ENCODE measurements at regions not wholly inside any gene's neighbourhood (a gene's known extent, or its start where the extent isn't known, plus 50 kb on each side); places are given as distances from the start of the nearest gene placed in this dataset.
"Not testable (repeated sequence)": the region's sequence is repeated elsewhere in the genome, so short reads cannot be mapped to it uniquely, and the experiment has no call there.

GRCh38 chr6:26951211-26951610 lies 291.7 kb upstream of the ZNF322 start:
- not testable (repeated sequence) for DNase-seq (ENCODE audit: insufficient read length, low spot score); FAIRE-seq

DNA sequence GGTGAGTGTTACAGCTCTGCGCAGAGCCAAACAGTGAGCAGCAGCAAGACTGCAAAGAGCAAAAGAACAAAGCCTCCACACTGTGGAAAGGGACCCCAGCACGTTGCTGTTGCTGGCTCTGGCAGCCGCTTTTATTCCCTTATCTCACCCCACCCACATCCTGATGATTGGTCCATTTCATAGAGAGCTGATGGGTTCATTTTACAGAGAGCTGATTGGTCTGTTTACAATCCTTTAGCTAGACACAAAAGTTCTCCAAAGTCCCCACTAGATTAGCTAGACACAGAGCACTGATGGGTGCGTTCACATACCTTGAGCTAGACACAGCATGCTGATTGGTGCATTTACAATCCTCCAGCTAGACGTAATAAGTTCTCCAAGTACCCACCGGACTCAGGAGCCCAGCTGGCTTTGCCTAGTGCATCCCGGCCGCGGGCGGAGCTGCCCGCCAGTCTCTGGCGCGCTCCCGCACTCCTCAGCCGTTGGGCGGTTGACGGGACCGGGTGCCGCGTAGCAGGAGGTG lies 291.4 kb upstream of the PRSS16 start:
- FAIRE-seq = peak; percentile 80
- DNase-seq (ENCODE audit: insufficient read length, low spot score) = not testable (repeated sequence)

- not testable (repeated sequence) for FAIRE-seq; DNase-seq (ENCODE audit: insufficient read length, low spot score)
- TF ChIP-seq POLR2A (IDR thresholded peaks at IDR 0.05; ENCODE audit: low read depth, low read length) = peak; percentile 26; the same call in 1 of the 2 replicates
Measured at GRCh38 chr6:26956601-26957184, 290.8 kb upstream of the PRSS16 start.

DNA sequence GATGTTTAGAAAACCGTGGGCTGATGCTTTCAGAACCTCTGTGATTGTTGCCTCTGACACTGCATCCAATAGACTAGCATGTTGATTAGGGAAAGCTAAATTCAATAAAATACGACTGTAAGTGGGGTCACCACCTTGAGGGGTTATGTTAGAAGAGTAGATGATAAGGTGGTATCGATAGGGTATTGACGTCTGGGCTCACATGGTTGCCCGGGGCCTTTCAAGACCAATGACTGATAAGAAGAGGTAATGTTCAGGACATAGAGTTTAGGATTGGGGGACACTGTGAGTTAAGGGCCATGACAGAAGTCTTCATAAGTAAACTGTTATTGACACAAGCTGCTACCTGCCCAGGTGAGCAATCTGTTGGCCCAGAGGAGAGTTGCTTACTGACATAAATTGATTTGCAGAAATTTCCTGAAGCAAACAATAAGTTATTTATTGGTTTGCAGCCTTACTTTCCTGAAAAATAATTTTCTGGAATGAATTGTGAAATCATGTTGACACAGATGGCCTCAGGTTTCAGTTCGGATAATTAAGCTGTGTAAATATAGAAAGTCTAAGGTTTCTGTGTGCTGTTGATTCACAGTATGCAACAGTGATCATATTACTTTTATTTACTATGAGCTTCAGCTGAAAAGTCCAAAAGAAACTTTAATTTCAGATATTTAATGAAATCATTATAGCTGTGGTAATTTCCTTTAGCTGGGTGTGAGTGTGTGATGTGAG lies 289.9 kb upstream of the PRSS16 start:
- not testable (repeated sequence) for FAIRE-seq; DNase-seq (ENCODE audit: insufficient read length, low spot score)

DNA sequence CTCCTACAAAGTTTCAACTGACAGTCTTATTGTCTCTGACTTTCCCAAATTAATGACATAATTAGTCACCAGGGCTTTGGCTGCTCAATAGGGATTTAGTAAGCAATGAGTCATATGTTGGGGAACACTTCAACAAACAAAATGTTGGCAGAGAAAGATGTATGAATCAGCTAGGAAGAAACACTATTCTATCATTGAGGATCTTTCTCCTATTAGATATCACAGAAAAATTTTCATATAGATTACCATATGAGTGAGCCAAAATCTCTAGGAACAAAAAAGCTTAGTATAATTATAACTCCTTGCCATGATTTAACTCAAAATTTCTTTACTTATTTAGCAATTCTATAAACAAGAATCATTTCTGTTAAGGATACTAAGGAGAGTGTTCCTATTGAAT lies 286.3 kb upstream of the PRSS16 start:
- FAIRE-seq; DNase-seq (ENCODE audit: insufficient read length, low spot score): not testable (repeated sequence)

DNA sequence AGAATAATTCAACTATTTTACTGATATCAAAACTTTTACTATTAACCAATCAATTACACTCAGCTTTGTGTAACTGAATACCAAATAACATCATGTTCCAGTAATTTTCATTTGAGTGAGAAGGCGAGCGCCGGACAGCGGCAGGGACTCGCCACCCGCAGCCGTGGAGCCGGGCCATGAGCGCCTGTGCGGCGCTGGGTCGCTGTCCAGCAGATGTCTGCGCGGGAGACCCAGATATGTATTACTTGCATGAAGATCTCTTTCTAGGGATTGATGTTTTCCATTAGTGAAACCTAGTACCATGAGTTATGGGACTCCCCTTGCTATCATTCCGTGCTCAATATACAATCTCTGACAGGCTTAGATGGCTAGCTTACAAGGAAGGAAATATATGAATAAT lies 245.1 kb upstream of the PRSS16 start:
- TF ChIP-seq POLR2A (IDR thresholded peaks at IDR 0.05; ENCODE audit: low read depth, low read length) = no peak
- FAIRE-seq (no peak), DNase-seq (ENCODE audit: insufficient read length, low spot score) (no peak)

DNA sequence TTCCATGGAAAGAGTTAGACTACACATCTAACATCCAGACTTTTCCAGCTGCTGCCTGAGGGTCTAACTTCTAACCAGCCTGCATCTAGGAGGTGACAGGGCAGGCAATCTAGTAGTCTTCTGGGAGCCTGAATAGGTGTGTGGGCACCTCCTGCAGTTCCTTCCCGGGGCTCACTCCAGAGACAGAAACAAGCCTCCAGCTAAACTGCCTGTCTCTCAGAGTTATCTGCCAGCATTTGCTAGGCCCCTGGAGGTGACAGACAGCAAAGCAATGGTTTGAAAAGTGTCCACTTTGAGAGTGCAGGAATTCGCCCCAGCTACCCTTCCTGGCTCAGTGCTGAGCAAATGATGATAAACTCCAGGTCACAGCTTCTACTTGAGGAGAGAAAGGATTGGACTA lies 240.5 kb upstream of the PRSS16 start:
- DNase-seq (ENCODE audit: insufficient read length, low spot score) (no peak), FAIRE-seq (no peak)
- no peak for TF ChIP-seq POLR2A (IDR thresholded peaks at IDR 0.05; ENCODE audit: low read depth, low read length)

DNA sequence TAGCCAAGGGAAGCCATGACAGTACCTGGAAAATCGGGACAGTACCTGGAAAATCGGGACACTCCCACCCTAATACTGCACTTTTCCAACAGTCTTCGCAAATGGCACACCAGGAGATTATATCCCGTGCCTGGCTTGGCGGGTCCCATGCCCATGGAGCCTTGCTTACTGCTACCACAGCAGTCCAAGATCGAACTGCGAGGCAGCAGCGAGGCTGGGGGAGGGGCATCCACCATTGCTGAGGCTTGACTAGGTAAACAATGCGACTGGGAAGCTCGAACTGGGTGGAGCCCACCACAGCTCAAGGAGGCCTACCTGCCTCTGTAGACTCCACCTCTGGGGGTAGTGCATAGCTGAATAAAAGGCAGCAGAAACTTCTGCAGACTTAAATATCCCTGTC lies 238.9 kb upstream of the PRSS16 start:
- DNase-seq (ENCODE audit: insufficient read length, low spot score); FAIRE-seq: not testable (repeated sequence)

GRCh38 chr6:27014053-27014452 lies 233.4 kb upstream of the PRSS16 start:
- FAIRE-seq; DNase-seq (ENCODE audit: insufficient read length, low spot score): not testable (repeated sequence)

DNA sequence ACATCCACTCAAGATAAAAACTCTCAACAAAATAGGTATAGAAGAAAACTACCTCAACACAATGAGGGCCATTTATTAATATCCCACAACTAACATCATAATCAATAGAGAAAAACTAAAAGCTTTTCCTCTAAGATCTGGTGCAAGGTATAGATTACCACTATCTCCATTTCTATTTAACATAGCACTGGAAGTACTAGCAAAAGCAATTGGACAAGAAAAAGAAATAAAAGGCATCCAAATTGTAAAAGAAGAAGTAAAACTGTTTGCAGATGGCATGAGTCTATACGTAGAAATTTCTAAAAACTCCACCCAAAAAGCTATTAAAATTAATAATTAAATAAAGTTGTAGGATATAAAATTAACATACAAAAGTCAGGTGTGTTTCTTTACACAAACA lies 230.8 kb upstream of the PRSS16 start:
- TF ChIP-seq POLR2A (IDR thresholded peaks at IDR 0.05; ENCODE audit: low read depth, low read length) = no peak
- FAIRE-seq = peak; percentile 23
- DNase-seq (ENCODE audit: insufficient read length, low spot score) = no peak

DNA sequence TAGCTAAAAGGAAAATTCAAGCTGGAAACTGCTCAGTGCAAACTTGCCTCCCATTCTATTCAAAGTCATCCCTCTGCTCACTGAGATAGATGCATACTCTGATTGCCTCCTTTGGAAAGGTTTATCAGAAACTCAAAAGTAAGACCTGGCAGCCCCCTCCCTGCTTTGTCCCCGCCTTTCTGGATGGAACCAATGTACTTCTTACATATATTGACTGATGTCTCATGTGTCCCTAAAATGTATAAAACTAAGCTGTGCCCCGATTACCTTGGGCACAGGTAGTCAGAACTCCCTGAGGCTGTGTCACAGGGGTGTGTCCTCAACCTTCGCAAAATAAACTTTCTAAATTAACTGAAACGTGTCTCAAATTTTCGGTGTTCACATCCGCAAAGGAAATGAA lies 229.1 kb upstream of the PRSS16 start:
- not testable (repeated sequence) for FAIRE-seq; DNase-seq (ENCODE audit: insufficient read length, low spot score)

DNA sequence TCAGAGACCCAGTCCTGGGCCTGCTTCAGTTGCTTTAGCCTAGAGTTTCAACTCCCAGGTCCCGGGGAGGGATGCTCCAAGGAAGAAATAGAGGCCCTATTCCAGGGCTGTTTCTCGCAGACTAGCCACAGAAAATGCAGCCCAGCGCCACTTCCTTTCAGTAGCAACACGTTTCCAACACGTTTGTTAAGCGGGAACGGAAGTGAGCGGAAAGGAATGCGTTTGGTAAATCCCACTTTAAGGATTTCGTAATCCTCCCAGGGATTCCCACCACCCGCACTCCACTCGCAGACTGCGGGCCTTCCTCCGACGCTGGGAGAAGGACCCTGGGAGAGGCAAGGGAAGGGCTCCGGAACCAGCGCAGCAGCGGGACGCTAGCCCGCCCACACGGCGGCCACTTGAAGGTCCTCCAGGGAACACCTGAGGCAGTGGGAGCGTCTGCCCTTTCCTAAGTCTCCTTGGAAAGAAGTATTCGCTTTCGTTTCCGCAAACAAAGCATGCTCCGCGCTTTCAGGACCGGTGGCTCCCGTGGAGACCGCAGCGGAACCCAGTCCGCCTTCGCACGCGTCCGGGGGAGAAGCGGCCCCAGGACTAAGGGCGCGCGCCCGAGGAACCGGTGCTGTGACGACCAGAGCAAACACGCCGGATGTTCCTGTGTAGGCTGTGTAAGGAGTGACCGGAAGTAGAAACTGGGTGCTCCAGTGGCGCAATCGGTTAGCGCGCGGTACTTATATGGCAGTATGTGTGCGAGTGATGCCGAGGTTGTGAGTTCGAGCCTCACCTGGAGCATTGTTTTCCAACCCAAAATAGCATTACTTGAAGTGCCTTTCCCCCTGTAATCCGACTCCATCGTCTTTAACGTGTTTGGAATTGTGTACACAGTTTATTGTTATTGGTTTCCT lies 227.6 kb upstream of the PRSS16 start:
- peak; percentile 85 for TF ChIP-seq POLR2A (IDR thresholded peaks at IDR 0.05; ENCODE audit: low read depth, low read length)
- DNase-seq (ENCODE audit: insufficient read length, low spot score) (peak; percentile 61), FAIRE-seq (peak; percentile 98)

DNA sequence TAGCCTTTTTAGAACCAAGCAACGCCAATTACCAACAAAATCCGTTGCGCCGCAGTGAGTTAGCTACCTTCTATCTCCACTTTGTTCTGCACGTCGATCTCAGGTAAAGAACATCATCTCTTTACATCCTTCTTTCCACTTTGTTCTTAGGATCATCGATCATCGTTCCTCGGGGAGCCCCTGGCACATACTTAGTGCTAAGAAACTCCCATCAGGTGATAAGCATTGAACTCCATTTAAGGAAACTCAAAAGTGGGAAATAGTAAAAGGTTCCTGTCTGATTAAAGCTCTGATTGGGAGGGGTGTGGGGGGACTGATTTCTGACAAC lies 227.0 kb upstream of the PRSS16 start:
- FAIRE-seq (no peak), DNase-seq (ENCODE audit: insufficient read length, low spot score) (no peak)
- no peak for TF ChIP-seq POLR2A (IDR thresholded peaks at IDR 0.05; ENCODE audit: low read depth, low read length)

GRCh38 chr6:27023664-27024063 lies 223.8 kb upstream of the PRSS16 start:
- no peak for FAIRE-seq
- TF ChIP-seq POLR2A (IDR thresholded peaks at IDR 0.05; ENCODE audit: low read depth, low read length) = no peak
- DNase-seq (ENCODE audit: insufficient read length, low spot score) = no peak

DNA sequence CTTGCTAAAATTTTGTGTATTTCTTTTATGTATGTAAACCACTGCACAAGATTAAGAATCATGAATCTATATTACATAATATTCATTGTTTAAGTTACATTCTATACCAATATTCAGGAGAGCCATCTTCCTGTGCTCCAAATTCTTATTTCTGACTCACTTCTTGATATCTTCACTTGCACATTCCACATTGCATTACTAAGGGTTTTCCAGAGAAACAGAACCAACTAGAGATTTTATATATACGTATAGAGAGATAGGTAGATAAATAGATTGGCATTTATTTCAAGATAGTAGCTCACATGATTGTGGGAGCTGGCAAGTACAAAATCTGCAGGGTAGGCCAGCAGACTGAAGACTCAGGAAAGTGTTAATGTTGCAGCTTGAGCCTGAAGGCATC lies 222.2 kb upstream of the PRSS16 start:
- DNase-seq (ENCODE audit: insufficient read length, low spot score) (no peak), FAIRE-seq (no peak)
- no peak for TF ChIP-seq POLR2A (IDR thresholded peaks at IDR 0.05; ENCODE audit: low read depth, low read length)

All from H54 (cell line).